Uterus (tissue), 2 donors: ENCODE measurements at regions not wholly inside any gene's neighbourhood (a gene's known extent, or its start where the extent isn't known, plus 50 kb on each side); places are given as distances from the start of the nearest gene placed in this dataset.

Source experiments
- CTCF ChIP-seq, 4 experiments: fragments of 200-600 bp in 2 of 4; fragments of 450-650 bp in 2 of 4; sonication (generic) in 2 of 4; IDR thresholded peaks; one replicate each; pipeline ENCODE4 v1.5.1; 2016 to 2019; ENCODE audit warnings: antibody characterized with exemption in 4 of 4, mild to moderate bottlenecking in 2 of 4, moderate library complexity in 1 of 4
- POLR2A ChIP-seq, 2 donors: fragments of 450-650 bp; IDR thresholded peaks; one replicate each; pipeline ENCODE4 v1.6.1; 2016; ENCODE audit warnings: antibody characterized with exemption in 2 of 2, mild to moderate bottlenecking in 1 of 2, moderate library complexity in 1 of 2

- TF ChIP-seq CTCF (IDR thresholded peaks at IDR 0.05) (no peak), POLR2A (IDR thresholded peaks at IDR 0.05) (no peak)
Measured at GRCh38 chr7:156172638-156173037, 360.4 kb upstream of the SHH start.
